SU-DHL-6 (cell line): ENCODE measurements at regions not wholly inside any gene's neighbourhood (a gene's known extent, or its start where the extent isn't known, plus 50 kb on each side); places are given as distances from the start of the nearest gene placed in this dataset.
"Not testable (repeated sequence)": the region's sequence is repeated elsewhere in the genome, so short reads cannot be mapped to it uniquely, and the experiment has no call there.

ENCODE experiments used
- H2AFZ ChIP-seq: fragments of 200-600 bp; sonication (generic); 2 replicates; pipeline ENCODE4 v1.6.1; 2014; ENCODE audit warnings: low read depth, mild to moderate bottlenecking, moderate library complexity, mixed read lengths, antibody characterized with exemption, low read length; ENCODE audit not compliant: severe bottlenecking
- H3F3A ChIP-seq: fragments of 200-600 bp; shearing (Covaris generic); 2 replicates; pipeline ENCODE4 v1.6.0; 2016; ENCODE audit warnings: antibody characterized with exemption, mild to moderate bottlenecking; ENCODE audit not compliant: insufficient read depth
- H3K27ac ChIP-seq: fragments of 200-600 bp; sonication (generic); 2 replicates; pipeline ENCODE4 v1.5.1; 2016; ENCODE audit warnings: low read depth, mild to moderate bottlenecking, low read length, moderate library complexity, mixed read lengths
- H3K27me3 ChIP-seq: fragments of 200-600 bp; sonication (generic), shearing (Covaris generic); 2 replicates; pipeline ENCODE4 v1.6.0; 2014; ENCODE audit warnings: mild to moderate bottlenecking, low read length
- H3K36me3 ChIP-seq: fragments of 200-600 bp; sonication (generic); 2 replicates; pipeline ENCODE4 v1.6.1; 2014; ENCODE audit warnings: mild to moderate bottlenecking, low read length, mixed read lengths
- H3K4me2 ChIP-seq: fragments of 300-600, 200-600 bp; shearing (Covaris generic), sonication (generic); 2 replicates; pipeline ENCODE4 v1.6.0; 2014; ENCODE audit warnings: low read length, low read depth, mild to moderate bottlenecking; ENCODE audit not compliant: poor library complexity, severe bottlenecking
- H3K4me3 ChIP-seq: fragments of 200-600 bp; sonication (generic); 2 replicates; pipeline ENCODE4 v1.5.1; 2014; ENCODE audit warnings: antibody characterized with exemption, low read length, mild to moderate bottlenecking, mixed read lengths; ENCODE audit not compliant: insufficient read depth, poor library complexity, severe bottlenecking
- H3K79me2 ChIP-seq: fragments of 200-600 bp; sonication (generic); 2 replicates; pipeline ENCODE4 v1.6.1; 2014; ENCODE audit warnings: mild to moderate bottlenecking, low read length, moderate library complexity; ENCODE audit not compliant: insufficient read depth
- H3K9ac ChIP-seq: fragments of 200-600 bp; sonication (generic); 2 replicates; pipeline ENCODE4 v1.7.0; 2014; ENCODE audit warnings: mild to moderate bottlenecking, low read length
- H3K9me2 ChIP-seq: fragments of 200-600 bp; sonication (generic); replicated peaks from 2 replicates; pipeline ENCODE4 v1.6.1; 2014; ENCODE audit warnings: low read length; ENCODE audit not compliant: insufficient read depth
- H3K9me3 ChIP-seq: fragments of 200-600 bp; sonication (generic); 2 replicates; pipeline ENCODE4 v1.6.1; 2014; ENCODE audit warnings: low read length, mixed read lengths; ENCODE audit not compliant: insufficient read depth
- H4K20me1 ChIP-seq: fragments of 200-600 bp; sonication (generic); 2 replicates; pipeline ENCODE4 v1.6.1; 2014; ENCODE audit warnings: low read depth, mild to moderate bottlenecking, antibody characterized with exemption, low read length, moderate library complexity, mixed read lengths
- EZH2phosphoT487 ChIP-seq: fragments of 200-600 bp; sonication (generic), shearing (Covaris generic); conservative IDR thresholded peaks from 2 replicates; pipeline ENCODE4 v1.6.1; 2018; ENCODE audit warnings: mild to moderate bottlenecking, antibody characterized with exemption, low read length, moderate library complexity, mixed read lengths
- TF ChIP-seq, protein P1 (sequence below): fragments of 200-600 bp; sonication (generic); IDR thresholded peaks from one replicate; pipeline ENCODE4 v1.5.1; 2017; ENCODE audit warnings: antibody characterized with exemption, mild to moderate bottlenecking, low read length, moderate library complexity; ENCODE audit not compliant: insufficient read depth, poor library complexity, severe bottlenecking

DNA sequence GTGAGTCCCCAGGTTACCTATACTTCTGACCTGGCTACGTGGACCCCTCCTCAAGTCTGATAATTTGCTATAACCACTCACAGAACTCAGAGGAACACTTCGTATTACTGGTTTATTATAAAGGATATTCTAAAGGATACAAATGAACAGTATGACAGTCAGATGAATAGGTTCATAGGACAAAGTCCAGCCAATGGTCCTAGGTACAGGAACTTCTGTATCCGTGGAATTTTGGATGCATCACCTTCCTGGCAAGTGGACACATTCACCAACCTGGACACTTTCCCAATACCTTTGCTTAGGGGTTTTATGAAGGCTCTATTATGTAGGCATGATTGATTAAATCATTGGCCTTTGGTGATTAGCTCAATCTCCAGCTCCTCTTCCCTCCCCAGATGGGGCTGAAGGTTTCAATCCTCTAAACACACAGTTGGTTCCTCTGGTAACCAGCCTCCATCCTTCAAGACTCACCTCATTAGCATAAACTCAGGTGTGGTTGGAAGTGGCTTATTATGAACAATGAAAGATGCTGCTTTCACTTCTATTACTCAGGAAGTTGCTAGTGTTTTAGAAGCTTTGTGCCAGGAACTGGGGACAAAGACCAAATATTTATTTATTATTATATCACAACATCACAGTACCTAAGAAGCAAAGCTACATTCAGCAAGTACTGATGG lies 149.6 kb upstream of the ELL2 start:
- no peaks in the 10 kb centered on the region for H3K9me2 ChIP-seq
- no peak overlapping the region for H3K27ac ChIP-seq
- H4K20me1 ChIP-seq, result no peaks in the 10 kb centered on the region
- H2AFZ ChIP-seq, result no peak overlapping the region
- no peak for TF ChIP-seq EZH2phosphoT487
- TF ChIP-seq, protein P1, sequence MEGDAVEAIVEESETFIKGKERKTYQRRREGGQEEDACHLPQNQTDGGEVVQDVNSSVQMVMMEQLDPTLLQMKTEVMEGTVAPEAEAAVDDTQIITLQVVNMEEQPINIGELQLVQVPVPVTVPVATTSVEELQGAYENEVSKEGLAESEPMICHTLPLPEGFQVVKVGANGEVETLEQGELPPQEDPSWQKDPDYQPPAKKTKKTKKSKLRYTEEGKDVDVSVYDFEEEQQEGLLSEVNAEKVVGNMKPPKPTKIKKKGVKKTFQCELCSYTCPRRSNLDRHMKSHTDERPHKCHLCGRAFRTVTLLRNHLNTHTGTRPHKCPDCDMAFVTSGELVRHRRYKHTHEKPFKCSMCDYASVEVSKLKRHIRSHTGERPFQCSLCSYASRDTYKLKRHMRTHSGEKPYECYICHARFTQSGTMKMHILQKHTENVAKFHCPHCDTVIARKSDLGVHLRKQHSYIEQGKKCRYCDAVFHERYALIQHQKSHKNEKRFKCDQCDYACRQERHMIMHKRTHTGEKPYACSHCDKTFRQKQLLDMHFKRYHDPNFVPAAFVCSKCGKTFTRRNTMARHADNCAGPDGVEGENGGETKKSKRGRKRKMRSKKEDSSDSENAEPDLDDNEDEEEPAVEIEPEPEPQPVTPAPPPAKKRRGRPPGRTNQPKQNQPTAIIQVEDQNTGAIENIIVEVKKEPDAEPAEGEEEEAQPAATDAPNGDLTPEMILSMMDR, result no peak
- no peaks in the 10 kb centered on the region for H3K36me3 ChIP-seq
- no peak overlapping the region for H3K4me2 ChIP-seq
- H3K9ac ChIP-seq, result no peak overlapping the region
- no peaks in the 10 kb centered on the region for H3K79me2 ChIP-seq
- no peaks in the 10 kb centered on the region for H3K27me3 ChIP-seq
- H3K4me3 ChIP-seq, result no peak overlapping the region
- H3K9me3 ChIP-seq, result no peaks in the 10 kb centered on the region
- no peaks in the 10 kb centered on the region for H3F3A ChIP-seq

DNA sequence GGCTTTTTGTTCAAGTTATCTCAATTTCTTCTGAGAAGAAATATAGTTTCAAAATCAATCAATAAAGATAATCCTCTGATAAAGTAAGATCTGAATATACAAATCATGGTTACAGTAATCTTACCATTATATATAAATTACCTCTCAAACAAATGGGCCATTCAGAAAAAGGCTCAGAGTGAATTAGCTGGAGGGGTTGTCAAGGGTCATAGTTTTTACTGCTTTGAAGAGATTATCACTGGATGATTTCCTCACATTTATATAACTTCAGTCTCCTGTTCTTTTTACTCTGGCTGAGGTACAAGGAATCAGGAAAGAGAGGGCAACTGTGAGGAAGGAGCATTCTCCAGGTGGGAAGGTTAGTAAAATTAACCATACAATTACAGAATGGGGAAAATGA lies 148.6 kb upstream of the ELL2 start:
- H3K27ac ChIP-seq, result no peak overlapping the region
- no peaks in the 10 kb centered on the region for H3F3A ChIP-seq
- H3K4me3 ChIP-seq, result no peak overlapping the region
- H3K79me2 ChIP-seq, result no peaks in the 10 kb centered on the region
- H3K27me3 ChIP-seq, result no peaks in the 10 kb centered on the region
- no peak for TF ChIP-seq EZH2phosphoT487
- TF ChIP-seq, protein P1, result no peak
- H3K9me2 ChIP-seq, result no peaks in the 10 kb centered on the region
- H3K36me3 ChIP-seq, result no peaks in the 10 kb centered on the region
- no peak overlapping the region for H2AFZ ChIP-seq
- H4K20me1 ChIP-seq, result no peaks in the 10 kb centered on the region
- no peaks in the 10 kb centered on the region for H3K9me3 ChIP-seq
- H3K9ac ChIP-seq, result no peak overlapping the region
- H3K4me2 ChIP-seq, result no peak overlapping the region

DNA sequence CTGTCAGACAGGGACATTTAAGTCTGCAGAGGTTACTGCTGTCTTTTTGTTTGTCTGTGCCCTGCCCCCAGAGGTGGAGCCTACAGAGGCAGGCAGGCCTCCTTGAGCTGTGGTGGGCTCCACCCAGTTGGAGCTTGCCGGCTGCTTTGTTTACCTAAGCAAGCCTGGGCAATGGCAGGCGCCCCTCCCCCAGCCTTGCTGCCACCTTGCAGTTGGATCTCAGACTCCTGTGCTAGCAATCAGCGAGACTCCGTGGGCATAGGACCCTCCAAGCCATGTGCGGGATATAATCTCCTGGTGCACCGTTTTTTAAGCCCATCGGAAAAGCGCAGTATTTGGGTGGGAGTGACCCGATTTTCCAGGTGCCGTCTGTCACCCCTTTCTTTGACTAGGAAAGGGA lies 147.0 kb upstream of the ELL2 start:
- H3F3A ChIP-seq, H3K9me2 ChIP-seq, H3K9ac ChIP-seq, H3K27ac ChIP-seq, H3K79me2 ChIP-seq, H2AFZ ChIP-seq, H3K36me3 ChIP-seq, H3K4me2 ChIP-seq, H3K9me3 ChIP-seq, H3K4me3 ChIP-seq, H4K20me1 ChIP-seq, H3K27me3 ChIP-seq: not testable (repeated sequence)

DNA sequence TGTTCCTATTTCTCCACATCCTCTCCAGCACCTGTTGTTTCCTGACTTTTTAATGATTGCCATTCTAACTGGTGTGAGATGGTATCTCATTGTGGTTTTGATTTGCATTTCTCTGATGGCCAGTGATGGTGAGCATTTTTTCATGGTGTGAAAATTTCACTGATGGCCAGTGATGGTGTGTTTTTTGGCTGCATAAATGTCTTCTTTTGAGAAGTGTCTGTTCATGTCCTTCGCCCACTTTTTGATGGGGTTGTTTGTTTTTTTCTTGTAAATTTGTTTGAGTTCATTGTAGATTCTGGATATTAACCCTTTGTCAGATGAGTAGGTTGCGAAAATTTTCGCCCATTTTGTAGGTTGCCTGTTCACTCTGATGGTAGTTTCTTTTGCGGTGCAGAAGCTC lies 142.2 kb upstream of the ELL2 start:
- not testable (repeated sequence) for H3K4me3 ChIP-seq, H3K36me3 ChIP-seq, H2AFZ ChIP-seq, H3K4me2 ChIP-seq, H4K20me1 ChIP-seq, H3K9ac ChIP-seq, H3K27me3 ChIP-seq, H3K79me2 ChIP-seq, H3K9me3 ChIP-seq, H3F3A ChIP-seq, H3K27ac ChIP-seq, H3K9me2 ChIP-seq
